ENCODE measurements at regions not wholly inside any gene's neighbourhood (a gene's known extent, or its start where the extent isn't known, plus 50 kb on each side); places are given as distances from the start of the nearest gene placed in this dataset.
"Not testable (repeated sequence)": the region's sequence is repeated elsewhere in the genome, so short reads cannot be mapped to it uniquely, and the experiment has no call there.

- no peak for DNase-seq (ENCODE audit: low read depth, low spot score)
- H3K4me3 ChIP-seq (ENCODE audit: low read depth, low read length), result no peak overlapping the region
- TF ChIP-seq CTCF (IDR thresholded peaks at IDR 0.05; ENCODE audit: low read depth, low read length), result no peak
- in situ Hi-C loops (cut with HindIII; ENCODE audit: low sequenced_read_pairs), result no loop called here
Measured at GRCh38 chr9:11182001-11182400, 569.2 kb upstream of the PTPRD start.

- no peak overlapping the region for H3K4me3 ChIP-seq (ENCODE audit: low read depth, low read length)
- no peak for DNase-seq (ENCODE audit: low read depth, low spot score)
- in situ Hi-C loops (cut with HindIII; ENCODE audit: low sequenced_read_pairs), result no loop called here
- TF ChIP-seq CTCF (IDR thresholded peaks at IDR 0.05; ENCODE audit: low read depth, low read length), result no peak
Measured at GRCh38 chr9:11190719-11191118, 577.9 kb upstream of the PTPRD start.

GRCh38 chr9:11192993-11193392, 580.2 kb upstream of the PTPRD start:
- in situ Hi-C loops (cut with HindIII; ENCODE audit: low sequenced_read_pairs), result no loop called here
- H3K4me3 ChIP-seq (ENCODE audit: low read depth, low read length), result no peak overlapping the region
- no peak for DNase-seq (ENCODE audit: low read depth, low spot score)
- TF ChIP-seq CTCF (IDR thresholded peaks at IDR 0.05; ENCODE audit: low read depth, low read length), result no peak

- no peak overlapping the region for H3K4me3 ChIP-seq (ENCODE audit: low read depth, low read length)
- no peak for DNase-seq (ENCODE audit: low read depth, low spot score)
- TF ChIP-seq CTCF (IDR thresholded peaks at IDR 0.05; ENCODE audit: low read depth, low read length), result no peak
- in situ Hi-C loops (cut with HindIII; ENCODE audit: low sequenced_read_pairs), result no loop called here
Measured at GRCh38 chr9:11194246-11194645, 581.4 kb upstream of the PTPRD start.

- DNase-seq (ENCODE audit: low read depth, low spot score); in situ Hi-C loops (cut with HindIII; ENCODE audit: low sequenced_read_pairs); H3K4me3 ChIP-seq (ENCODE audit: low read depth, low read length): not testable (repeated sequence)
Measured at GRCh38 chr9:11196840-11197365, 584.1 kb upstream of the PTPRD start.

GRCh38 chr9:11199335-11199734, 586.5 kb upstream of the PTPRD start:
- DNase-seq (ENCODE audit: low read depth, low spot score), result no peak
- no peak overlapping the region for H3K4me3 ChIP-seq (ENCODE audit: low read depth, low read length)
- no peak for TF ChIP-seq CTCF (IDR thresholded peaks at IDR 0.05; ENCODE audit: low read depth, low read length)
- in situ Hi-C loops (cut with HindIII; ENCODE audit: low sequenced_read_pairs), result no loop called here

GRCh38 chr9:11204521-11204920, 591.7 kb upstream of the PTPRD start:
- TF ChIP-seq CTCF (IDR thresholded peaks at IDR 0.05; ENCODE audit: low read depth, low read length), result no peak
- in situ Hi-C loops (cut with HindIII; ENCODE audit: low sequenced_read_pairs), result no loop called here

More at GRCh38 chr9:11204521-11204920, 591.7 kb upstream of the PTPRD start:
- DNase-seq (ENCODE audit: low read depth, low spot score), result no peak
- no peak overlapping the region for H3K4me3 ChIP-seq (ENCODE audit: low read depth, low read length)

All from astrocyte of the spinal cord (primary cell).